Jurkat, Clone E6-1 (cell line): ENCODE measurements at regions not wholly inside any gene's neighbourhood (a gene's known extent, or its start where the extent isn't known, plus 50 kb on each side); places are given as distances from the start of the nearest gene placed in this dataset.
"Not testable (repeated sequence)": the region's sequence is repeated elsewhere in the genome, so short reads cannot be mapped to it uniquely, and the experiment has no call there.

Experiments used
- DNase-seq: peaks from one replicate; pipeline ENCODE4 v3.0.0-alpha.2; 2011; ENCODE audit warnings: low read depth, low spot score
- H3K4me3 ChIP-seq: 2 replicates; pipeline ENCODE4 v1.5.1; 2011; ENCODE audit warnings: mild to moderate bottlenecking, low read length, control low read depth, moderate library complexity

DNA sequence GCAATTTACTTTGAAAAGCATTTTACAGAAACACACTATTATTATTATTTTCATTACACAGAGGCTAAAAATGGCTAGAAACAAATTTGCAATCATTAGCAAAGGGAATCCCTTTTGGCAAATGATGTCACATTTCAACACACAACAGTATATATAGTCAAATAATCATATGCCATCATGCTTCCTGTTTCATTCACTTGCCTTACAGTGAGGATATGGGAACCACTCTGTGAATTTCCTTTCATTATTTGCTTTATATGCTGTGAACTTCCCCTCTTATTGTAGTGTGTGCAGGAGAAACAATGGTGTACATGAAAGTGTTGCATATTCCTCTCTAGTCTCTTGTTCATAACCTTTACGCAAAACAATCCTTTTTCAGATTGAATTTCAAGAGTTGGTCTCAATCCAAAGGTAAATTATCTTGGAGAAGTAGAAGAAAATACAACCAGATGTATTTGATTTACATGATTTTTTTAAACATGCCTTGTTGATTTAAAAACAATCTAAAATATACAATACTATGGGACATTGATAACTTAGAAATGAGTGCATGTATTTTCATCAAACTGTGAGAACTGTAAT lies 657.3 kb downstream of the EFNB2 start:
- no peak overlapping the region for H3K4me3 ChIP-seq
- no peak for DNase-seq

DNA sequence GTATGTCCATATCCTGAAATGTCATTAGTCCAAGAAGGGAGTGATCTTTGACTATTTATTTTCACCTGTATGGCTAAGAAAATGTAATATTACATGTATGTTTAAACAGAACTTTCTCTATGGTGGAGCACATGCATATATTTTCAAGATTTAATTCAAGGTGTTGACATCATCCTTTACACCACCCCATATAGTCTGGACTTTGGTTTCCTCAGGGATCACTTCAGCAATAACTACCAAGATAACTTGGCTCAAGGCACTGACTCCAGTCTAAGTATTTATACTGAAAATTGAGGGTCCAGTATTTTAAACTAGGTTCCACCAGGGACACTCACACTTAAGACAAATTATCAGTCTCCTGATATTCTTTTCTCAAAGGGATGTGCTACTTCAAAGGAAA lies 660.6 kb downstream of the EFNB2 start:
- H3K4me3 ChIP-seq: no peak overlapping the region
- DNase-seq: no peak

DNA sequence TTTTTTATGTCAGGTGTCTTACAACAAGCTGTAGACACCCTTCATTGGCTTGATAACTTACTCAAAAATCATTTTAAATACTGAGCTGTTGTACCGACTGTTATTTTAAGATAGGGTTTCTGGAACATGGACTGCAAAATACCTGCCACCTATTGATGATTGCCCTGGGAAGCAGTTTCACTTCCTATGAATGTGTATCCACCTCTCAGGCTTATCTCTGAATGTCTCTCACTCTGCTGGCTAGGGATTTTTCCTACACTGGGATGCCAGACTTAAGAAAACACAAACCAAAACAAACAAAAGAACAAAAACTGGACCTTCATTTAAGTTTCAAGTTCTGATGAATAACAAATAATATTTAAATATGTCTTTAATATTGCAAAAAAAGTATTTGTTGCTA lies 663.7 kb downstream of the EFNB2 start:
- H3K4me3 ChIP-seq: no peak overlapping the region
- no peak for DNase-seq

DNA sequence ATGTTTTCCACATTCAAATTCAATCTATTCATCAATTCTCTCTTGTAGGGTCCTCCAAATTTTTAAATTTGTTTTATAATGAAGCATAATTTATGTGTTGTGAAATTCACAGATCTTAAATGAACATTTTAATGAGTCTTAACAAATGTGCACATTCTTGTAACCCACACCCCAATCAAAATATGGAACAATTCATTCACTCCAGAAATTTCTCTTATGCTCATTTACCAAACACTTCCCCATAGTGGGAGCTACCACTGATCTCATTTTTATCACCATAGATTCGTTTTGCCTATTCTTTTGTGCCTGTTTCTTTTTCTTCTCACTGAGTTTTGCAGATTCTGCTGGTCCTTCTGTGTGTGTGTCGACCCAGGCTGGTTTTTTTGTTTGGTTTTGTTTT lies 664.1 kb downstream of the EFNB2 start:
- H3K4me3 ChIP-seq: no peak overlapping the region
- DNase-seq: no peak

DNA sequence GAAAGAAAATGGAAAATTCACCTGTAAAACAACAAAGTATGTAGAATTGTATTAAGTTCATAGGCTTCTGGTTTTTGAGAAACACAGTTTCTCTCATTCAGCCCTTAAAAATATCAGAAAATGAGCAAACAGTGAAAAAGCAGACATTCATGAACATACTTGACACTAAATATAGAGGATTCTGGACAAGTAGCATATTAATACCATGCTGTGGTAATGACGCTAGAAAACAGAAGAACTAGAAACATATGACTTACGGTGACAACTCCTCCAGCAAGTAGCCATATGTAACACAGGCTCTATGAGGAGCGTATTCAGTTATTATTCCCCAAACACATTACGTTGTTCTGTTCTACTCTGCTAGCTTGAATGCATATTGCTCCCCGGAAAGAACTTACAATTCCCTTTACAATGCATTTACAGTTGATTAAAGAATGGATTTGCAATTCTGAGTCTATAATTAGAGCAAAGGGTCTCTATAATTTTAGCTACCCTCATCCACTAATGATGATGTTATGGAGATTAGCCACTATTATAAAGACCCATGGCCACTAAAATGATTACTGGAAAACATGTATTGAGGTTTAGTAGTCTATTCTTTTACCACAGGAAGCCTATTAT lies 672.1 kb downstream of the EFNB2 start:
- no peak overlapping the region for H3K4me3 ChIP-seq
- DNase-seq: no peak

DNA sequence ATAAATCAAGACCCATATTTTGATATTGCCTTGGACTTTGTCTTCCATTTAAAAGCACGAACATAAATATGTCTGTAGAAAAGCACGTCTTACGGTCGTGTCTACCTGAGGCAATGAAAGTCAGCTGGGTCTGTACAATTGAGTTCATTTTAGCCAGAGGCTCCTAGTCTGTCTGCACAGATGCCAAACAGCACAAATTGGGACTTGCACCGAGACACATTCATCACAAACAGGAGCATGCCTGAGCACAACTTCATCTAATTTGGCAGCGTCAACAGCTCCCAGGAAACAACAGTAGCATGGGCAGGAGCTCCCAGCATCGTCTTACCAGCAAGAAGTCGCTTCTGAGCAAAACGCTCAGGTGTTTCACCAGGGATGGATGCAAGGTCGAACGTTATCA lies 687.0 kb downstream of the EFNB2 start:
- no peak overlapping the region for H3K4me3 ChIP-seq
- no peak for DNase-seq

DNA sequence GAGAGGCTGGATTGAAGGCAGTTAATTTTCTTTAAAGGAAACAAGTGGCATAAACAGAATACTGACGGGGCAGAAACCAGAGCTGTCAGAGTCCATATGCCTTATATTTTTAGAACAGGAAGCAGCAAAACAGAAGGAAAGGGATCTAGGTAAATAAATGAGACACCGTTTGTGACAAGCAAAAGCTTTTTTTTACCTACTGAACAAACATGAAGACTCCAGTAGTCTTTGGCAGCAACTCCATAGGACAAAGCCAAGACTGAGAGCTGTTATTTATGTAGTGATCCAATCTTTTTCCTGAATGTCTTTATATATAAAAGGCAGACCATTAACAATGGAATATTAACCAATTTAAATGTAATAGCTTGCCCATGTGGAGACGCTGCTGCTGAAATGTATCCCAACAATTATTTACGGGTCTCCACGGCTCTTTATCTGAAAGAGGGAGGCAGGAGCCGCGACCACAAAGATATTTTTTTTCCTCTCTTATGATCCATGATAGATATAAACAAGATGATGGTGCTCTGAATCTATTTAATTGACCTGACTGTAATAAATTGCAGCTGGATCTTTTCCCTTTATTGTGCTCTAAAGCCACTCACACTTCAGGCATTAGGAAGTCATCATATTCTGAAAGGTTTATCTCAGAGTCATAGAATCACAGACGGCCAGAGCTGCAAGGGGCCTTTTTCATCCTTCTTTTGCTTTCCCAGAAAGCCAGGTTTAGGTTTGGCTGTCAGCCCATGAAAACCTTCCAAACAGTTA lies 687.8 kb downstream of the EFNB2 start:
- H3K4me3 ChIP-seq: no peak overlapping the region
- no peak for DNase-seq

DNA sequence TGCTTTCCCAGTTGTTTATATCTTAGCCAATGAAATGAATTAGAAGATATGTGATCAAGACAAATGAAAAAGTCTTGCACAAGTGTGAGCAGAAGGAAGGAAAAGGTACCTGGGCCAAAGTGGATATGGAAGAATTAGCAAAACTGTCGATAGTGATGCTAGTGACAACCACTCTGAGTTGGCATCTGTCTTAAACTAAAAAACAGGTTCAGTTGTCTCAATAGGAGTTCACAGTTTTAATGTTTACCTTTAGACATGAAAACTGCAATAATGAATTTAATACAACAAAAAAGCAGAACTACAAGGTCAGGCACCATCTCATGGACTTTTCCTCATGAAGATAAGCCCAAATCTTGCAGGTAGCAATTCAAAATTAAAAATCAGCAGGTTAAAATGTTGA lies 688.5 kb downstream of the EFNB2 start:
- no peak for DNase-seq
- no peak overlapping the region for H3K4me3 ChIP-seq

DNA sequence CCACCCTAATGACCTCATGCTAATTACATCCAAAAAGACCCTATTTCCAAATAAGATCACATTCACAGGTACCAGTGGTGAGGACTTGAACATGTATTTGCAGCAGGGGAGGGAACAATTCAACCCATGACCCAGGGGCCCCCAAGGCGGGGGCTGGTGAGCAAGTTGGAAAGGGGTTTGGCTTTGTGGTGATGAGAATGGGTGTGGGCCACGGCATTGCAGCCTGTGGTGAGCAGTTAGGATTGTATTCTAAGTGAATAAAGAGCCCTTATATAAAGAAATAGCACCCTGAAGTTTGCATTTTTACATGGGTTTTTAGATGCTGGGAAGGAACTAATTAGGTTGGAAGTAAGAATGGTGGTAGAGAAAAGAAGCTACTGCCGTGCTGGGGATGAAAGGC lies 694.2 kb downstream of the EFNB2 start:
- DNase-seq: no peak
- H3K4me3 ChIP-seq: no peak overlapping the region

DNA sequence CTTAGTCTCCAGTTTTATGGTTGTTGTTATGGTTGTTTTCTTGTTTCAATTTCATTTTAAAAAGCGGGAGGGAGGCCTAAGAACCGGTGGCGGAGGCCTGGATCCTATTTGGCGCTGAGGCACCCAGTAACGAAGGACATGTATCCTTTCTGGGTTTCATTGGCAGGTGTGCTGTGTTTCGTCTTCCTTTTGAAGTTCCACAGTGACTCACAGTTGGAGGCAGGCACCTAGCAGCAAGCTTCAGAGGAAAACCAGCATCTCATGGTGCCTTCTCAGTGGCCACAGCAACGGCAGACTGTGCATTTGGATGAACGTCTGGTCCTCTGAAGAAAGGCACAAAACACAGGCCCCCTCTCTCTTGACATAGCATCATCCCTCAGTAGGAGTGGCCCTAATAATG lies 697.2 kb downstream of the EFNB2 start:
- H3K4me3 ChIP-seq: no peak overlapping the region
- DNase-seq: no peak

DNA sequence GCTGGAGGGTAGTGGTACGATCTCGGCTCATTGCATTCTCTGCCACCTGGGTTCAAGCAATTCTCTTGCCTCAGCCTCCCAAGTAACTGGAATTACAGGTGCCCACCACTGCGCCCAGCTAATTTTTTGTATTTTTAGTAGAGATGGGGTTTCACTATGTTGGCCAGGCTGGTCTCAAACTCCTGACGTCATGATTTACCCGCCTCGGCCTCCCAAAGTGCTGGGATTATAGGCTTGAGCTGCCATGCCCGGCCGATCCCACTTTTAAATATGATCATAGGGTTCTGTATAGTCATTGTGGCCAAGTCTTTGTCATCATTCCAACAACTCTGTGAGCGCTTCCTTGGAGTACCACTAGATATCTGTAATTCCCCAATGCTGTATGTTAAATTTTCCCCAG lies 698.2 kb downstream of the EFNB2 start:
- DNase-seq, H3K4me3 ChIP-seq: not testable (repeated sequence)

DNA sequence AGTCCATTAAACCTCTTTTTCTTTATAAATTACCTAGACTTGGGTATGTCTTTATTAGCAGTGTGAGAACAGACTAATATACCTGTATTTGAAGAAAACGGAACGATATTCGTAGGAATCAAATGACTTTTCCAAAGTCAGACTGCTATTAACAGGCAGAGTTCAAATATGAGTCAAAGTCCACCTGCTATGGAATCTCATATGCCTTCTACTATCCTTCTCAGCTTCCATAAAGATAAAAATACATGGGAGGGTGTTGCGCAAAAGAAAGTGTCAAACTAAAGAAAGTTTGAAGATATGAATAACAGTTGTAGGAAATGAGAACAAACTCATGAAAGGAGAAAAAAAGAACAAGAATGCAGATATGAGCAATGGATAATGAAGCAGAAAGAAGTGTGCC lies 704.6 kb downstream of the EFNB2 start:
- no peak for DNase-seq
- H3K4me3 ChIP-seq: no peak overlapping the region

DNA sequence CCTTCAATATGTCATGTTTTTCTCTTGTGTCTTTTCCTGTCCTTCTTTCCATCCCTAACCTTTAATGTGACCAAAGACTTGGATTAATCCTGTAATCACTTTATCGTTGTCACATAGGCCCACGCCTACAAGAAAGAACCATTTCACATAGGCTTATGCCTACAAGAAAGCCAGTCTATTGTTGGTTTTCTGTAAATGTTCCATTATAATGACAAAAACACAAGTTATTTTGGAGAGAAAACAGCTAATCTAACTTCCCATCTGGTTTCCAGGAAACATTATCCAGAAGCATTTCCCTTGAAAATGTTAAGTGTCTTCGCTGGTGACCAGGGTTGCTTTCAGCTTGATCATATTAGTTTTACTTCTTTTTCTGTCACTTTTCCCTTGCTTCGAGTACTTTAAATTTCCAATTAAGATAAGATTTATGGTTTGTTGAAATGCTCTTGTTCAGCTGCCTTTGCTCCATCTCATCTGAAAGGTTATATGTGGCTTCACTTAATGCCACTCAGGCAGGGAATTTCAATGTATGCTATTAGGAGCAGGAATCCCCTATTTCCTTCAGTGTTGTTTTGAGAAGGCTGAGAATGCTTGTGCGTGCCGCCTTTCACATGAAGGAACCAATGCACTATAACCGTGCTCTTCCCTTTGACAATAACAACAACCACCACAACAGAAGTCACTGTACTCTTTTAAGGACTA lies 708.2 kb downstream of the EFNB2 start:
- DNase-seq: no peak
- no peak overlapping the region for H3K4me3 ChIP-seq

DNA sequence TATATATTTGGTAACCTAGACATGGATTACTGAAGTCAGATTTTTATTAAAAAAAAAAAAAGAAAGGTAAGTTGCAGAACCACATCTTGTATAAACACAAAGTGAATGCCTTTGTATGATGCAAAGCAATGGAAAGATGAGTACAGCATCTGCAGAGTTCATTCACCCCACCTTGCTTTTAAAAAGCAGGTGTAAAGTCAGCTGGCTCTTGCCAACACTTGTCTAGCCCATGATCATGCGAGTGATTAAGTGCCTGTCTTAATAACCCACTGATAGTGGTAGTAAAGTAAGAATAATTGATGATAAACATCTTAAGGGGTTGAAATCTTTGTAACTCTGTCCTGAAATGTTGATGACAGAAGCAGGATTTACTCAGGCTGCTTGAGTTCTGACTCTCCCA lies 710.4 kb downstream of the EFNB2 start:
- no peak overlapping the region for H3K4me3 ChIP-seq
- no peak for DNase-seq

DNA sequence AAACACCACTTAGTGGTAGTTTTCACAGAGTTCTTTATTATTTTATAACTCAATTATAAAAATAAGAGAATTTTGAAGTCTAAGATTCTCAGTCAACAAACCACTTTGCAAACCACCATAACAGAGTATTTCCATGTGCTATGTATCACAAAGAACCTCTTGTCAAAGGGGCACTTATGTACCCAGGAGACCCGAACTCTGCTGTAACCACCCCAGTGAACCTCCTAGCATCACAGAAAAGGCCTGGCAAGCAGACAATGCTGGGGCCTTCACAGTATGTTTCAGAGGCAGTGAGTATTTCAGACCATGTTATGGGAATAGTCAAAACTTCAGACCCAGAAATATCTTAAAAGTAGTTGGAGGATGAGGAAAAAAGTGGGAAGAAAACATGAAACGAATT lies 714.1 kb downstream of the EFNB2 start:
- no peak for DNase-seq
- H3K4me3 ChIP-seq: no peak overlapping the region

DNA sequence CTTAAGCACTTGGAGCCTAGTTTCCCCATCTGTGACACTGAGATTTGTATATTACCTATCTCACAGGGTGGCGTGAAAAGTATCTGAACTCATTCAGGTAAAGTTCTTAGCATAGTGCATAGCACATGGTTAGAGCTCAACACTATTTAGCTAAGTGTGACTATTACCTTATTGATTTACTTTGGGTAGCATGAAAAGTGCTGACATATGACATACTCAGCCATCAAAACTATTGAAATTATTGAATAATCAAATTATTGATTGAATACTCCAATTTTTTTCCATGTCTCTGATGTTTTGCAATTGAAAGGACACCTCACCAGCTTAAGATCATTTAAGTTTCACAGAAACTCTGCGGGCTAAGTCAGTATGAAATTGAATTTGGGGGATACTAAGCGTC lies 715.0 kb downstream of the EFNB2 start:
- DNase-seq: no peak

DNA sequence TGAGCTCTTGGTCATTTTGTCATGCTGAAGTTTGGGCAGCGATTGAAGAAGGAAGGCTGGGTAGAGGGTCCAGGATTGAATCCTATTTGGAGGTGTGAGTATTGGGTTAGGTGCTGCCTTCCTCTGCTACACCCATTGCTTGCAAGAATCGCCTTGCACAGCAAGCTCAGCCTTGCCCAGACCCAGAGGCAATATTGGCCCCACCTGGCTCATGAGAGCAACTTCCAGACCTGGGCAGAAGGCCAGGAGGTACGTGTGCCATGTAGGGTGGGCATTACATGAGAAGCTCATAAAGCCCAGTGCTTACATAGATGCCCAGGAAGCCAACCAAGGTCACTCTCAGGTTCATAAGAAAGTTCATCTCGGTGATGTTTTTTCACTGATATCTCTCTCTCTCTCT lies 718.0 kb downstream of the EFNB2 start:
- H3K4me3 ChIP-seq: no peak overlapping the region
- DNase-seq: no peak

More for the DNA sequence above, 715.0 kb downstream of the EFNB2 start:
- H3K4me3 ChIP-seq: no peak overlapping the region

DNA sequence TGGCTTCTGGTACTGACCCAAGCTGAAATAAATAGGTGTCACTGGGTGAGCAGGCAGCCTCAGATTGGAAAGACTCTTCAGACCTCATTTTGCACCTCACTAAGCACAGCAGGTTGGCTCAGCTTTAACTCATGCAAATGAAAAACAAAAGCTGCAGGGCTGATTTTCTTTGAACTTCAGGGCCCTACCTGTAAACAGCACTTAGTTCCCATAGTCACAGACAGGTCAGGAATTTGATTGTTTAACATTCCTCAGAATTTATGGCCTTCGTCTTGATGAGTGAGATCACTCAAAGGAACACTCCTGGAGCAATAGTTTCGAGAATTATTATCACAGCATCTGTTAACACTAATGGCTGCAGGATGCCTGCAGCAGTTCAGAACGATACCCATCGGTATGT lies 718.5 kb downstream of the EFNB2 start:
- no peak for DNase-seq
- no peak overlapping the region for H3K4me3 ChIP-seq

DNA sequence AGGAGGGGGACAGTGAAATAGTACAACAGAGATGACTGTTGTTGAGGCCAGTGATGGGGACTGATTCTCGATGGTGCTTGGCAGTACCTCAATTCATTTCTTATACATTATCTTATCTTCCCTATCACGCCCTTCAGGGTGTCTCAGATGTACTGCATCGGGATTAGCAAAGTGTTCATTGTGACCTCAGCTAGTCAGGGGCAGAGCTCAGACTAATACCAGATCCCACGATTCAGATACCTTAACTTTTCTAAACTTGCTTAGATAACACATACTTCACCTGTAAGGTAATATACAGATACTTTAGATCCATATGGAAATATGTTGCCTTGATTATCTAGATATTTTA lies 720.6 kb downstream of the EFNB2 start:
- DNase-seq: no peak
- H3K4me3 ChIP-seq: no peak overlapping the region

DNA sequence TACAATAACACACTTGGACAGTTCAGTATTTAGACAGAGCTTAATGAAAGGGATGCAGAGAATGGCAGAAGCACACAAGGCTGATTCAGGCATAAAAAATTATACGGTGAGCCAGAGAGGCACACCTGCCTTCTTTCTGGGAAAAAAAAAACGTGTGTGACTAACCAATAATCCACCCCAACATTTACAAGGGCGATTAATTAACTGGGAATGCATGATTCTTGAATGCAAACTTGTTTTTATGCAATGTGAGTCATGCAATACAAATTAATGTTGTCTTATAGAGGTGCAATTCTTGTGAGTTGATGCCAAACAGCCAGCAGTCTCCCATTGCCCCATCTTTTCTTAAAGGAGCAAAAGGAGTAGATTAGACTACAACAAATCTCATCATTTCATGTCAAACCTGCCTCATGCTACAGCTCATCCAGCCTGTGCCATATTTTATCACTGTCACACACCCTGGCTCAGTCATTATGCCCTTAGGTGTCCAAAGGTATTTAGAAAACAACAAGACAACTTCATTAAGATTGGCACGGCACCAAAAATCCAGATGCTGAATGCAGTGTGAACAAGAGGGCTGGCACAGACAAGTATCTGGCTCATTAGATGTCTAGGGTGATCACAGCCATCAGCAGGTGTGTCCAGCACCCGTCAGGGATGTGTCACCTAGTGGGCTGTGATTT lies 721.1 kb downstream of the EFNB2 start:
- DNase-seq: no peak
- H3K4me3 ChIP-seq: no peak overlapping the region
